ENCODE measurements at regions not wholly inside any gene's neighbourhood (a gene's known extent, or its start where the extent isn't known, plus 50 kb on each side); places are given as distances from the start of the nearest gene placed in this dataset.

- Histone ChIP-seq H3K9me3 (ENCODE audit: control insufficient read depth, insufficient read depth, low read length) (no peaks in the 10 kb centered on the region), H3K27me3 (ENCODE audit: control insufficient read depth, insufficient read depth, low read length) (no peaks in the 10 kb centered on the region), H3K4me3 (ENCODE audit: low read length) (no peak overlapping the region), H3K4me1 (ENCODE audit: control insufficient read depth, insufficient read depth, low read length) (no peaks in the 10 kb centered on the region), H3K36me3 (ENCODE audit: control insufficient read depth, insufficient read depth, low read length) (no peaks in the 10 kb centered on the region), H3K27ac (ENCODE audit: low read length) (no peak overlapping the region)
- no peak overlapping the region for H3K4me3 Mint-ChIP-seq
- intact Hi-C loops (cut with micrococcal nuclease), result no loop called here
- WGBS (ENCODE audit: insufficient coverage), result 85% methylated on average over 4 of the region's 4 CpGs
- H3K27ac Mint-ChIP-seq, result no peak overlapping the region
- DNase-seq (no peak), ATAC-seq (no peak)
- no peak for TF ChIP-seq CTCF (IDR thresholded peaks at IDR 0.05)
- H3K36me3 Mint-ChIP-seq, result no peaks in the 10 kb centered on the region
- no peaks in the 10 kb centered on the region for H3K9me3 Mint-ChIP-seq
- H3K4me1 Mint-ChIP-seq, result no peaks in the 10 kb centered on the region
- H3K27me3 Mint-ChIP-seq (ENCODE audit: low read depth in 2 of 2), result peaks cover 8 to 44% of the 10 kb centered on the region in 2 donors
These were observed 88.4 kb upstream of the ATP11B start for GRCh38 chr3:182704926-182705325.

GRCh38 chr3:182708810-182709209, 84.5 kb upstream of the ATP11B start:
- no peaks in the 10 kb centered on the region for H3K9me3 Mint-ChIP-seq
- Histone ChIP-seq H3K9me3 (ENCODE audit: control insufficient read depth, insufficient read depth, low read length) (no peaks in the 10 kb centered on the region), H3K36me3 (ENCODE audit: control insufficient read depth, insufficient read depth, low read length) (no peaks in the 10 kb centered on the region), H3K27ac (ENCODE audit: low read length) (no peak overlapping the region), H3K27me3 (ENCODE audit: control insufficient read depth, insufficient read depth, low read length) (no peaks in the 10 kb centered on the region), H3K4me1 (ENCODE audit: control insufficient read depth, insufficient read depth, low read length) (no peaks in the 10 kb centered on the region), H3K4me3 (ENCODE audit: low read length) (no peak overlapping the region)
- H3K4me3 Mint-ChIP-seq, result no peak overlapping the region
- no peaks in the 10 kb centered on the region for H3K4me1 Mint-ChIP-seq
- no peak for ATAC-seq
- WGBS (ENCODE audit: insufficient coverage), result 59% methylated on average over 1 of the region's 1 CpG
- TF ChIP-seq CTCF (IDR thresholded peaks at IDR 0.05), result no peak
- intact Hi-C loops (cut with micrococcal nuclease), result no loop called here
- H3K27ac Mint-ChIP-seq, result no peak overlapping the region
- H3K36me3 Mint-ChIP-seq, result no peaks in the 10 kb centered on the region
- peaks cover 7 to 21% of the 10 kb centered on the region in 2 donors for H3K27me3 Mint-ChIP-seq (ENCODE audit: low read depth in 2 of 2)
- no peak for DNase-seq

GRCh38 chr3:182709306-182709705, 84.0 kb upstream of the ATP11B start:
- no peak overlapping the region for H3K4me3 ChIP-seq (ENCODE audit: low read length)
- TF ChIP-seq CTCF (IDR thresholded peaks at IDR 0.05), result no peak
- H3K27ac ChIP-seq (ENCODE audit: low read length), result no peak overlapping the region
- H3K36me3 Mint-ChIP-seq, result no peaks in the 10 kb centered on the region
- ATAC-seq (no peak), DNase-seq (no peak)
- intact Hi-C loops (cut with micrococcal nuclease), result no loop called here
- no peak overlapping the region for H3K27ac Mint-ChIP-seq
- H3K36me3 ChIP-seq (ENCODE audit: control insufficient read depth, insufficient read depth, low read length), result no peaks in the 10 kb centered on the region
- no peak overlapping the region for H3K4me3 Mint-ChIP-seq
- 79% methylated on average over 6 of the region's 6 CpGs for WGBS (ENCODE audit: insufficient coverage)
- peaks cover 7 to 19% of the 10 kb centered on the region in 2 donors for H3K27me3 Mint-ChIP-seq (ENCODE audit: low read depth in 2 of 2)
- H3K4me1 ChIP-seq (ENCODE audit: control insufficient read depth, insufficient read depth, low read length), result no peaks in the 10 kb centered on the region
- H3K9me3 ChIP-seq (ENCODE audit: control insufficient read depth, insufficient read depth, low read length), result no peaks in the 10 kb centered on the region
- H3K4me1 Mint-ChIP-seq, result no peaks in the 10 kb centered on the region
- no peaks in the 10 kb centered on the region for H3K9me3 Mint-ChIP-seq
- H3K27me3 ChIP-seq (ENCODE audit: control insufficient read depth, insufficient read depth, low read length), result no peaks in the 10 kb centered on the region

- WGBS (ENCODE audit: insufficient coverage), result 56% methylated on average over 6 of the region's 7 CpGs
- peak in 1 of 2 donors; percentile 50 for DNase-seq
- no peak overlapping the region for H3K27ac ChIP-seq (ENCODE audit: low read length)
These were observed 82.6 kb upstream of the ATP11B start for GRCh38 chr3:182710557-182711157.

More at GRCh38 chr3:182710557-182711157, 82.6 kb upstream of the ATP11B start:
- Histone ChIP-seq H3K4me1 (ENCODE audit: control insufficient read depth, insufficient read depth, low read length) (no peaks in the 10 kb centered on the region), H3K27me3 (ENCODE audit: control insufficient read depth, insufficient read depth, low read length) (no peaks in the 10 kb centered on the region), H3K36me3 (ENCODE audit: control insufficient read depth, insufficient read depth, low read length) (no peaks in the 10 kb centered on the region), H3K9me3 (ENCODE audit: control insufficient read depth, insufficient read depth, low read length) (no peaks in the 10 kb centered on the region), H3K4me3 (ENCODE audit: low read length) (no peak overlapping the region)
- TF ChIP-seq CTCF (IDR thresholded peaks at IDR 0.05), result peak; percentile 69
- H3K27ac Mint-ChIP-seq, result no peak overlapping the region
- peaks cover 2 to 19% of the 10 kb centered on the region in 2 donors for H3K27me3 Mint-ChIP-seq (ENCODE audit: low read depth in 2 of 2)
- ATAC-seq, result peak; percentile 49 to 64 (median 61)
- no peaks in the 10 kb centered on the region for H3K4me1 Mint-ChIP-seq
- intact Hi-C loops (cut with micrococcal nuclease), result no loop called here
- no peaks in the 10 kb centered on the region for H3K36me3 Mint-ChIP-seq
- no peaks in the 10 kb centered on the region for H3K9me3 Mint-ChIP-seq
- no peak overlapping the region for H3K4me3 Mint-ChIP-seq
